ENCODE measurements at regions not wholly inside any gene's neighbourhood (a gene's known extent, or its start where the extent isn't known, plus 50 kb on each side); places are given as distances from the start of the nearest gene placed in this dataset.

- Histone ChIP-seq H3K9ac (ENCODE audit: low read depth in 2 of 2, low read length in 2 of 2) (no peak overlapping the region), H3K4me1 (no peaks in the 10 kb centered on the region), H3K36me3 (no peaks in the 10 kb centered on the region), H3K27me3 (no peaks in the 10 kb centered on the region), H3K4me3 (no peak overlapping the region), H3K27ac (no peak overlapping the region), H3K9me3 (no peaks in the 10 kb centered on the region)
- DNase-seq, result no peak
- intact Hi-C loops (cut with DNase I), result no loop called here
- no peak for TF ChIP-seq CTCF (IDR thresholded peaks at IDR 0.05)
Observed at GRCh38 chr15:66905185-66905584, 160.2 kb upstream of the SMAD3 start.

DNA sequence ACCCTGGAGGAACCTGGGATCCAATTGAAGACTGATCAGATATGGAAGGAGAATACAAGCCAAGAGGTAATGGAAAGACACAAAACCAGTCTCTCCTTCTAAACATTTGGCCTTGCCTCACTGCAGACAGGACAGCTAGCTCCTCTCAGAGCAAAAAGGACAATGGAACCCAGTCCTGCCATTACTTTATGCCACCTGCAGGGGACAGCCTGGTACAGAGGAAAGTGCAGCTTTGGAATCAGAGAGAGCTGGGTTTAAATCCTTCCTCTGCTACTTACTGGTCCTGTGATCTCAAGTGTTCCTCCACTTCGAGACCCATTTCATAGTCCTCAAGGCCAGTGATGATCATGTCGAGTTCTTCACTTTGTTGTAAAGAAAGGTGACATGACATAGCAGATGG is 159.4 kb upstream of the SMAD3 start:
- Histone ChIP-seq H3K27me3 (no peaks in the 10 kb centered on the region), H3K9me3 (no peaks in the 10 kb centered on the region), H3K27ac (no peak overlapping the region), H3K36me3 (no peaks in the 10 kb centered on the region), H3K4me1 (no peaks in the 10 kb centered on the region), H3K4me3 (no peak overlapping the region), H3K9ac (ENCODE audit: low read depth in 2 of 2, low read length in 2 of 2) (no peak overlapping the region)
- no peak for TF ChIP-seq CTCF (IDR thresholded peaks at IDR 0.05)
- DNase-seq, result no peak
- intact Hi-C loops (cut with DNase I), result no loop called here

DNA sequence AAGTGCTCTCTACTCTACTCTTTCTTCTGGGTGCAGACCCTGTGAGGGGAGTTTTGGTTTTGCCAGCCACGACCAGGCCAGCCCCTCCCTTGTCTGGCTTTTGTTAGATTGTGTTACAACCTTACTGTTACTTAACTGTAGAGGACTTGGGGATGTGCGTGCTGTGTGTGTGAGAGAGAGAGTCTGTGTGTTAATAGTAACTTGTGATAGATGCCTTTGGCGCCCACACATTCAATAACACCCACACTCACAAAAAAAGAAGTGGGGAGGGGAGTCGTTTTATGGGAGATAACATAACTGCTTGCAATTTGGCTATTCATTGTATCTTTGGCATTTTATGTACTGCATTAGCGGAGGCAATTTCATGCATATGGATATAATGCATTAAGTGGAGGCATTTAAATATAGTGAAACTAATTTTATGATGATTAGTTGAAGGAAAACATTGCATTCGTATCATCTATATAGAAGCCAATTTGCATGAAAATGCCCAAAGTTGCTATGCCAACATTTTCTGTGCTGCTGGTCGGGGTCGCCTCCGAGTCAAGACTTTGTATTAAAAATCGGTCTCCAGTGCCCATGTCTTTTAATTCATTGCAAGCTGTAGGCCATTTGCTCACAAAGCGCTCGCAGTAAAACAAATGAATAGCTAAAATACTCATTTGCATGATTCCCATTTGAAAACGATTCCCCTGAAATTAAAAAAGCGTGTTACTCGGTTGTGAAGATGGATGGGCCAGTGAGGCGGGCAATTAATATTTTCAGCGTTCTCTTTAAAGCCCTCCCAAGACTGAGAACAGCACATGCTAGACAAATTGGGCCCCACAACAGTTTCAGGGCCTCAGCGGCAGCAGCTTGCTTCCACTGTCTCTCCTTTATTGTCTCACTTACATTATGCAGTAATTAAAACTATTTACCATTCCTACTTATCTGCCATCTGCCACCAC is 158.5 kb upstream of the SMAD3 start:
- H3K9me3 ChIP-seq, result no peaks in the 10 kb centered on the region
- no peak overlapping the region for H3K27ac ChIP-seq
- TF ChIP-seq CTCF (IDR thresholded peaks at IDR 0.05), result no peak
- intact Hi-C loops (cut with DNase I), result no loop called here
- no peak overlapping the region for H3K9ac ChIP-seq (ENCODE audit: low read depth in 2 of 2, low read length in 2 of 2)
- no peaks in the 10 kb centered on the region for H3K4me1 ChIP-seq
- H3K27me3 ChIP-seq, result no peaks in the 10 kb centered on the region
- H3K36me3 ChIP-seq, result no peaks in the 10 kb centered on the region
- DNase-seq, result no peak
- H3K4me3 ChIP-seq, result no peak overlapping the region

- Histone ChIP-seq H3K9me3 (no peaks in the 10 kb centered on the region), H3K27ac (no peak overlapping the region), H3K27me3 (no peaks in the 10 kb centered on the region), H3K4me3 (no peak overlapping the region), H3K4me1 (no peaks in the 10 kb centered on the region), H3K36me3 (no peaks in the 10 kb centered on the region), H3K9ac (ENCODE audit: low read depth in 2 of 2, low read length in 2 of 2) (no peak overlapping the region)
- TF ChIP-seq CTCF (IDR thresholded peaks at IDR 0.05), result no peak
- no peak for DNase-seq
- intact Hi-C loops (cut with DNase I), result no loop called here
Observed at GRCh38 chr15:66907826-66908743, 157.3 kb upstream of the SMAD3 start.

DNA sequence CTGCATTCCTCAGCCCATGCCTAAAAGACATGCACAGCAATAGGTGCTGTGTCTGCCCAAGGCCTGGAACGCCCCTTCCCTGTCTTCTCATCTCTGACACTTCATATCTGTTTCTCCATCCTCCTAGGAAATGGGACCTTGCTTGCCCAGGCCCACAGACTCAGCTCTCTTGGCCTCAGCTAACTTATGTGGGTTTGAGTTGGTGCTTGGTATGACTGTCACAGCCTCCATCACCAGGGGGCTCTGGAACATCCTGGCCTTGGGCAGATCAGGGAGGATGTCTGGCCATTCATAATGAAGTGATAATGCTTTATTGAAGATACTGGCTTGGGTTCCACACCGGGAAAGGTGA is 156.7 kb upstream of the SMAD3 start:
- TF ChIP-seq CTCF (IDR thresholded peaks at IDR 0.05), result no peak
- no peaks in the 10 kb centered on the region for H3K9me3 ChIP-seq
- H3K36me3 ChIP-seq, result no peaks in the 10 kb centered on the region
- no peak overlapping the region for H3K9ac ChIP-seq (ENCODE audit: low read depth in 2 of 2, low read length in 2 of 2)
- no peak overlapping the region for H3K27ac ChIP-seq
- H3K4me1 ChIP-seq, result no peaks in the 10 kb centered on the region
- no peak for DNase-seq
- H3K27me3 ChIP-seq, result no peaks in the 10 kb centered on the region
- H3K4me3 ChIP-seq, result no peak overlapping the region
- intact Hi-C loops (cut with DNase I), result no loop called here
